Pancreas (tissue), 10 donors: ENCODE measurements at regions not wholly inside any gene's neighbourhood (a gene's known extent, or its start where the extent isn't known, plus 50 kb on each side); places are given as distances from the start of the nearest gene placed in this dataset.

ENCODE experiments used
- ATAC-seq, 4 donors: fragments of 200-7000 bp; cut with Tn5 transposase; one replicate each; pipeline versions ENCODE4 v1.8.0 to v1.9.1; 2020; ENCODE audit warnings: mild to moderate bottlenecking in 4 of 4, moderate library complexity in 4 of 4
- DNase-seq, 6 donors: peaks; one replicate each; pipeline ENCODE4 v3.0.0-alpha.2; 2020
- FAIRE-seq: peaks from 2 replicates; lab custom pipeline; 2012; peaks lifted over from hg19 to GRCh38; lab: Jason Lieb, UNC
- H3K27ac ChIP-seq, 4 donors: fragments of 200-600 bp; sonication (generic); 1 replicate in 3 of 4; 2 replicates in 1 of 4; pipeline versions ENCODE4 v1.5.0 to v1.8.0; 2020
- H3K27me3 ChIP-seq, 4 donors: fragments of 200-600 bp; one replicate each; pipeline ENCODE4 v1.8.0; 2021
- H3K36me3 ChIP-seq, 3 donors: fragments of 200-600 bp; sonication (generic) in 1 of 3; one replicate each; pipeline versions ENCODE4 v1.5.0 to v1.8.0; 2020 to 2021
- H3K4me1 ChIP-seq, 3 donors: fragments of 200-600 bp; one replicate each; pipeline ENCODE4 v1.8.0; 2021
- H3K4me3 ChIP-seq, 4 donors: fragments of 200-600 bp; sonication (generic) in 2 of 4; one replicate each; pipeline versions ENCODE4 v1.5.0 to v1.8.0; 2020 to 2021
- H3K9me3 ChIP-seq, 4 donors: fragments of 200-600 bp; one replicate each; pipeline ENCODE4 v1.8.0; 2021
- WGBS, 2 donors: extraction: QIAGEN DNeasy Blood & Tissue Kit; methylation state at CpG; one replicate each; pipeline ENCODE4 v1.1.7; 2013; 5-methylcytosine and 5-hydroxymethylcytosine counted together
- intact Hi-C, 3 donors: fragments of 100-400 bp; cut with DNase I; formaldehyde crosslinking; loops; one replicate each; pipeline versions ENCODE4 v1.11.1 to v1.14.2; 2022
- TF ChIP-seq, protein P1 (sequence below), 4 donors: fragments of 200-600 bp; sonication (generic) in 3 of 4; IDR thresholded peaks; one replicate each; pipeline versions ENCODE4 v1.5.0 to v1.8.0; 2021; ENCODE audit warnings: antibody characterized with exemption in 4 of 4
- donor health status: healthy with polysubstance abuse.
- donor health status: DM: no; HTN: no; CAD: no; lungs with moderate emphysema.
- donor health status: DM: no; HTN: no; CAD: no.
- donor health status: control.
- donor health status: control.
- donor health status: Bipolar disorder and iron deficiency.
- donor health status: DM: yes; HTN: yes; CAD: no.
- donor health status: DM: no; HTN: no; CAD: no.
- donor health status: DM: no; HTN: no; CAD: no.
- donor health status: DM: yes; HTN: yes; CAD: no.

DNA sequence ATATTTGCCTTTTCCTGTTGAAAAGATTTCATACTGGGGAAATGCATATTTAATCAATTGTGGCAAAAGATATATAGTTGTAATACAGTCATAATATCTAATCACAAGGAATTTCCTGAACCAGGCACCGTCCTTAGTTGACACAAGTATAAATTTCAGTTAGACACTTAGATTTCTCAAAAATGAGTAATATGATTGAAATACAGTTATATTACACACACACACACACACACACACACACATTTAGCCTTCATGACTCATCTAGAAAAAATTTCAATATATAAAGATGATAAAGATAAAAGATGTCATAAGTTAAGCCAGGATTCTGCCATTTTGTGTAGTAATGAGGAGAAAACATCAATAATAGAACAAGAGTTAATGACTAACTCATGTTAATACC lies 258.4 kb upstream of the ZNF804A start:
- H3K27me3 ChIP-seq = no peaks in the 10 kb centered on the region
- ATAC-seq = no peak
- DNase-seq = no peak
- TF ChIP-seq, protein P1, sequence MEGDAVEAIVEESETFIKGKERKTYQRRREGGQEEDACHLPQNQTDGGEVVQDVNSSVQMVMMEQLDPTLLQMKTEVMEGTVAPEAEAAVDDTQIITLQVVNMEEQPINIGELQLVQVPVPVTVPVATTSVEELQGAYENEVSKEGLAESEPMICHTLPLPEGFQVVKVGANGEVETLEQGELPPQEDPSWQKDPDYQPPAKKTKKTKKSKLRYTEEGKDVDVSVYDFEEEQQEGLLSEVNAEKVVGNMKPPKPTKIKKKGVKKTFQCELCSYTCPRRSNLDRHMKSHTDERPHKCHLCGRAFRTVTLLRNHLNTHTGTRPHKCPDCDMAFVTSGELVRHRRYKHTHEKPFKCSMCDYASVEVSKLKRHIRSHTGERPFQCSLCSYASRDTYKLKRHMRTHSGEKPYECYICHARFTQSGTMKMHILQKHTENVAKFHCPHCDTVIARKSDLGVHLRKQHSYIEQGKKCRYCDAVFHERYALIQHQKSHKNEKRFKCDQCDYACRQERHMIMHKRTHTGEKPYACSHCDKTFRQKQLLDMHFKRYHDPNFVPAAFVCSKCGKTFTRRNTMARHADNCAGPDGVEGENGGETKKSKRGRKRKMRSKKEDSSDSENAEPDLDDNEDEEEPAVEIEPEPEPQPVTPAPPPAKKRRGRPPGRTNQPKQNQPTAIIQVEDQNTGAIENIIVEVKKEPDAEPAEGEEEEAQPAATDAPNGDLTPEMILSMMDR (IDR thresholded peaks at IDR 0.05) = no peak
- intact Hi-C loops = no loop called here
- no peak overlapping the region for H3K27ac ChIP-seq
- no peaks in the 10 kb centered on the region for H3K4me1 ChIP-seq
- H3K4me3 ChIP-seq = no peak overlapping the region
- H3K36me3 ChIP-seq = no peaks in the 10 kb centered on the region
- no peaks in the 10 kb centered on the region for H3K9me3 ChIP-seq
- FAIRE-seq = no peak
- WGBS, 2 donors = 31 to 44% methylated on average over 1 of the region's 1 CpG

DNA sequence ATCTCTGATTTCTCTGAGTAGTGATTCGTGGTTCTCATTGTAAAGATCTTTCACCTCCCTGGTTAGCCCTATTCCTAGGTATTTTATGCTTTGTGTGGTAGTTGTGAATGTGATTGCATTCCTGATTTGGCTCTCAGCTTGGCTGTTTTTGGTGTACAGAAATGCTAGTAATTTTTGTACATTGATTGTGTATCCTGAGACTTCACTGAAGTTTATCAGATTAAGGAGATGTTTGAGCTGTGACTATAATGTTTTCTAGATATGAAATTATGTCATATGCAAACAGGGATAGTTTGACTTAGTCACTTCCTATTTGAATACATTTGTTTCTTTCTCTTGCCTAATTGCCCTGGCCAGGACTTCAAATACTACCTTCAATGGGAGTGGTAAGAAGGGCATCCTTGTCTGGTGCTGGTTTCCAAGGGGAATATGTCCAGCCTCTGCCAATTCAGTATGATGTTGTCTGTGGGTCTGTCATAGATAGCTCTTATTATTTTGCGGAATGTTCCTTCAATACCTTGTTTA lies 251.9 kb upstream of the ZNF804A start:
- DNase-seq (no peak), FAIRE-seq (no peak), ATAC-seq (no peak)
- Histone ChIP-seq H3K9me3 (no peaks in the 10 kb centered on the region), H3K4me3 (no peak overlapping the region), H3K27ac (no peak overlapping the region), H3K4me1 (no peaks in the 10 kb centered on the region), H3K36me3 (no peaks in the 10 kb centered on the region), H3K27me3 (no peaks in the 10 kb centered on the region)
- TF ChIP-seq, protein P1 (IDR thresholded peaks at IDR 0.05) = no peak
- intact Hi-C loops = no loop called here
- 65 to 76% methylated on average over 2 of the region's 2 CpGs for WGBS, 2 donors

DNA sequence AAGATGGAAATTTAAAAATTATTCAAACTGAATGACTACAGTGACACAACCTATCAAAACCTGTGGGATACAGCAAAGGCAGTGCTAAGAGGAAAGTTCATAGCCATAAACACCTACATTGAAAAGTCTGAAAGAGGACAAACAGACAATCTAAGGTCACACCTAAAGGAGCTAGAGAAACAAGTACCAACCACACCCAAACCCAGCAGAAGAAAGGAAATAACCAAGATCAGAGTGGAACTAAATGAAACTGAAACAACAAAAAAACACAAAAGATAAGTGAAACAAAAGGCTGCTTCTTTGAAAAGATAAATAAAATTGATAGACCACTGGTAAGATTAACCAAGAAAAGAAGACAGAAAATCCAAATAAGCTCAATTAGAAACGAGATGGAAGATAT lies 247.2 kb upstream of the ZNF804A start:
- WGBS, 2 donors = 25 to 38% methylated on average over 1 of the region's 1 CpG
- TF ChIP-seq, protein P1 (IDR thresholded peaks at IDR 0.05) = no peak
- Histone ChIP-seq H3K36me3 (no peaks in the 10 kb centered on the region), H3K27me3 (no peaks in the 10 kb centered on the region), H3K4me1 (no peaks in the 10 kb centered on the region), H3K9me3 (no peaks in the 10 kb centered on the region), H3K4me3 (no peak overlapping the region), H3K27ac (no peak overlapping the region)
- DNase-seq (no peak), ATAC-seq (no peak), FAIRE-seq (no peak)
- intact Hi-C loops = no loop called here

DNA sequence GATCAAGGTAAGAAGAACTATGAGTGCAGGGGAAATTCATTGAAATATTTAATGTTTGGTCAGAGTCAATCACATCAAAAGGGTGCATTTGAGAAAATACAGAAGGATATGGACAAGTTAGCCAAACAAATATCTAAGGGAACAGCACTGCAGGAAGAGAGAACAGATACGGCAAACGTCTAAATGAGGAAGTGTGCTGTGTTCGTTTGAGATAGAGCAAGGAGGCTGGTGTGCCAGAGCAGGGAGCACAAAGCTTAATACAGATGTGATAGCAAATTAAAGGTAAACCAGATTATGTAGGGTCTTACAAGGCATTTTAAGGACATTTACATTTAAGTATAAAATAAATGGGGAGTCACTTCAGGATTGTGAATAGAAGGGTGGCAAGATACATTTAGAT lies 241.3 kb upstream of the ZNF804A start:
- no peaks in the 10 kb centered on the region for H3K9me3 ChIP-seq
- no peak overlapping the region for H3K4me3 ChIP-seq
- ATAC-seq (no peak), DNase-seq (no peak), FAIRE-seq (no peak)
- 42 to 54% methylated on average over 3 of the region's 3 CpGs for WGBS, 2 donors
- H3K4me1 ChIP-seq = no peaks in the 10 kb centered on the region
- no peak overlapping the region for H3K27ac ChIP-seq
- TF ChIP-seq, protein P1 (IDR thresholded peaks at IDR 0.05) = no peak
- H3K36me3 ChIP-seq = no peaks in the 10 kb centered on the region
- intact Hi-C loops = no loop called here
- H3K27me3 ChIP-seq = no peaks in the 10 kb centered on the region

- TF ChIP-seq, protein P1 (IDR thresholded peaks at IDR 0.05) = no peak
- H3K27me3 ChIP-seq = no peaks in the 10 kb centered on the region
- H3K27ac ChIP-seq = no peak overlapping the region
- no peak for ATAC-seq
- H3K4me1 ChIP-seq = no peaks in the 10 kb centered on the region
- no peaks in the 10 kb centered on the region for H3K36me3 ChIP-seq
- FAIRE-seq = no peak
- no peak for DNase-seq
- intact Hi-C loops = no loop called here
- WGBS, 2 donors = 43 to 50% methylated on average over 2 of the region's 2 CpGs
- H3K9me3 ChIP-seq = no peaks in the 10 kb centered on the region
- no peak overlapping the region for H3K4me3 ChIP-seq
Observed at GRCh38 chr2:184359379-184359778, 238.9 kb upstream of the ZNF804A start.
